ENCODE measurements at regions not wholly inside any gene's neighbourhood (a gene's known extent, or its start where the extent isn't known, plus 50 kb on each side); places are given as distances from the start of the nearest gene placed in this dataset.

DNA sequence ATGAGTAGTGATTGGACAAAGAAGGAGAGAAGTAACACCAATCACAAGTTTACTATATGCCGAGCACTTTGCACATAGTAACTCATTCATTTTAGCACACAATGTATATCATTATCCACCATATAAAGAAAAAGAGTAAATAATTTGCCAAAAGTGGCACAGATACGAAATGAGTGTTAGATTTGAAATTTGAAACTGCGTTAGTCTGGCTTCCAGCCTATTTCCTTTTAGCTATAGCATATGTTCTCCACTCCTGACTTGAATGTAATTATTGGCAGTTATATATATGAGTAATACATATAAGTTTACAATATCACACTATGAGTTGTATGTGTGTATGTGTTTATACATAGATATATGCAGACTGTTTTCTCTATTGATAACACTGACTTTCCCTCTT is 98.6 kb downstream of the NOL4 start:
- H3K9me3 ChIP-seq: no peaks in the 10 kb centered on the region
- TF ChIP-seq, protein P1, sequence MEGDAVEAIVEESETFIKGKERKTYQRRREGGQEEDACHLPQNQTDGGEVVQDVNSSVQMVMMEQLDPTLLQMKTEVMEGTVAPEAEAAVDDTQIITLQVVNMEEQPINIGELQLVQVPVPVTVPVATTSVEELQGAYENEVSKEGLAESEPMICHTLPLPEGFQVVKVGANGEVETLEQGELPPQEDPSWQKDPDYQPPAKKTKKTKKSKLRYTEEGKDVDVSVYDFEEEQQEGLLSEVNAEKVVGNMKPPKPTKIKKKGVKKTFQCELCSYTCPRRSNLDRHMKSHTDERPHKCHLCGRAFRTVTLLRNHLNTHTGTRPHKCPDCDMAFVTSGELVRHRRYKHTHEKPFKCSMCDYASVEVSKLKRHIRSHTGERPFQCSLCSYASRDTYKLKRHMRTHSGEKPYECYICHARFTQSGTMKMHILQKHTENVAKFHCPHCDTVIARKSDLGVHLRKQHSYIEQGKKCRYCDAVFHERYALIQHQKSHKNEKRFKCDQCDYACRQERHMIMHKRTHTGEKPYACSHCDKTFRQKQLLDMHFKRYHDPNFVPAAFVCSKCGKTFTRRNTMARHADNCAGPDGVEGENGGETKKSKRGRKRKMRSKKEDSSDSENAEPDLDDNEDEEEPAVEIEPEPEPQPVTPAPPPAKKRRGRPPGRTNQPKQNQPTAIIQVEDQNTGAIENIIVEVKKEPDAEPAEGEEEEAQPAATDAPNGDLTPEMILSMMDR (IDR thresholded peaks at IDR 0.05): no peak
- intact Hi-C loops (cut with DNase I): no loop called here
- no peaks in the 10 kb centered on the region for H3K27me3 ChIP-seq
- no peaks in the 10 kb centered on the region for H3K36me3 ChIP-seq
- H3K4me3 ChIP-seq: no peak overlapping the region
- no peak for DNase-seq
- ATAC-seq: no peak
- H3K27ac ChIP-seq: no peak overlapping the region
- no peaks in the 10 kb centered on the region for H3K4me1 ChIP-seq

- ATAC-seq (peak; percentile 86), DNase-seq (no peak)
- Histone ChIP-seq H3K9me3 (no peaks in the 10 kb centered on the region), H3K27me3 (no peaks in the 10 kb centered on the region), H3K4me1 (no peaks in the 10 kb centered on the region), H3K27ac (no peak overlapping the region), H3K36me3 (no peaks in the 10 kb centered on the region), H3K4me3 (no peak overlapping the region)
- intact Hi-C loops (cut with DNase I): no loop called here
- TF ChIP-seq, protein P1 (IDR thresholded peaks at IDR 0.05): peak; percentile 82
These were observed 101.9 kb downstream of the NOL4 start for GRCh38 chr18:34122724-34123334.

DNA sequence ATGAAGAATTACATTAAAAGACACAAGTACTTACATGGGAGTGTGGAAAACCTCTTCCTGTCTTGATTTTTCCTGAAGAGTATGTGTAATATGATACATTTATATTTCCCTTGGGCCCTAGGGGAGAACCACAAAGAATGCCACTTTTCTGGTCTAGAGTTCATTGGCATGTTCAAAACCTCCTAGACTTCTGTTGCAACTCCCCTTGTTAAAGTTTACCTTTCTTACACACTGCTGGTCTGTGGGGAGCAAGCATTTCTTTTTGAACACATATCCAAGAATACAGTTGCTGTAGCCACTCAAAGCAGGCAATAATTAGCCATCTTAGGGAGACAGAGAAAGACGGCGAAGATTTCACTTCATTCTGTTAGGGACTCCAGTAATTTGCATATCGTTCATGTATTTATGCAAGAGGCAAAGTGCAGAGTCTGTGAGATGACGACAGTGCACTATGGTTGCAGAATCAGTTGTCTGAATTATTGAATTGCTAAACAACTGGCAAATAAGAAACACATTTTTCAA is 103.5 kb downstream of the NOL4 start:
- TF ChIP-seq, protein P1 (IDR thresholded peaks at IDR 0.05): no peak
- peak; percentile 85 for ATAC-seq
- intact Hi-C loops (cut with DNase I): no loop called here
- Histone ChIP-seq H3K27me3 (no peaks in the 10 kb centered on the region), H3K4me3 (no peak overlapping the region), H3K9me3 (no peaks in the 10 kb centered on the region), H3K27ac (no peak overlapping the region), H3K4me1 (no peaks in the 10 kb centered on the region), H3K36me3 (no peaks in the 10 kb centered on the region)
- DNase-seq: no peak

DNA sequence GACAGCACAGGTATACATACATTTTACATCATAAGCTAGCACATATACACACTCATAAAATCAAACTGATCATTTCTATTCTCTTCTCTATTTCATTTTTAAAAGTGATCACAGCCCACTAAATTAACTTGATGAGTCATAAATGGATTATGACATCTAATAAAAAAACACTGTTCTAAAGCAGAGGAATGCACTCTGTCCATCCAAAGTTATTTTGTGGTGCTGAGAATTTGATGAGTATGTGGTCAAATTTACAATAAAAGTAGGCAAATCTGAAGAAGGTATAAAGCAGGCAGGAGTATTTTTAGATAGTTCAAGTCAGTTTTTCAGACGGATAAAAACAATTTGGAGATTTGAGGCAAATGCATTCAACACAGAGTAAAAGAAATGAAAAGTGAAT is 104.4 kb downstream of the NOL4 start:
- DNase-seq (no peak), ATAC-seq (no peak)
- intact Hi-C loops (cut with DNase I): no loop called here

DNA sequence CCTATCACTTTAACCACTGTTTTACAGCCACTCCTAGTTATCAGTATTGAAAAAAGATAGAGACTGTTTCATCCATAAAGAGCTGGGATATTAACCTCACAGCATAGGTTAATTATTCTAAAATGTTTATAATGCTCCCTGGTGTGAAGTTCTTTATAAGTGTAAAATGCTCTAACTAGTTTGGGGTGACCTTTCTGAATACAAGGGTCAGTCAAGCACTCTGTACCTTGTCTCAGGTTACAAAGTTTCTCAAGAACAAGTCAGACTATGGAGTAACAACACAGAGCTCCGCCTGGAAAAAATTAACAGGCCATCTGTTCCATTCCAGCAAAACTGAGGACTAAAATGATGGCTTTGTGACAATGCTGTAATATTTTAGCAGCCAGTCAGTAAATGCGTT is 107.4 kb downstream of the NOL4 start:
- Histone ChIP-seq H3K4me1 (no peaks in the 10 kb centered on the region), H3K9me3 (no peaks in the 10 kb centered on the region), H3K27me3 (no peaks in the 10 kb centered on the region), H3K36me3 (no peaks in the 10 kb centered on the region), H3K27ac (no peak overlapping the region), H3K4me3 (no peak overlapping the region)
- TF ChIP-seq, protein P1 (IDR thresholded peaks at IDR 0.05): no peak
- no peak for DNase-seq
- intact Hi-C loops (cut with DNase I): no loop called here
- ATAC-seq: peak; percentile 70

More for the DNA sequence above, 104.4 kb downstream of the NOL4 start:
- H3K9me3 ChIP-seq: no peaks in the 10 kb centered on the region
- no peak overlapping the region for H3K4me3 ChIP-seq
- H3K27me3 ChIP-seq: no peaks in the 10 kb centered on the region
- no peak overlapping the region for H3K27ac ChIP-seq
- H3K36me3 ChIP-seq: no peaks in the 10 kb centered on the region
- H3K4me1 ChIP-seq: no peaks in the 10 kb centered on the region
- TF ChIP-seq, protein P1 (IDR thresholded peaks at IDR 0.05): no peak
